HCT116 (cell line): ENCODE measurements at regions not wholly inside any gene's neighbourhood (a gene's known extent, or its start where the extent isn't known, plus 50 kb on each side); places are given as distances from the start of the nearest gene placed in this dataset.

ENCODE experiments used
- ATAC-seq: fragments of 200-7000 bp; cut with Tn5 transposase; 2 replicates; pipeline ENCODE4 v1.9.1; 2020; ENCODE audit warnings: mild to moderate bottlenecking, moderate library complexity
- BruUV-seq: library from RNA; stranded (reverse); fragments of 400-500 nt; replicated peaks from 2 replicates; lab custom pipeline; 2021; lab: Mats Ljungman, UMichigan
- CTCF ChIA-PET: fragments of 300-600 bp; sonication (Branson Sonifier 250); formaldehyde crosslinking; loops from one replicate; lab custom pipeline; 2021; ENCODE audit warnings: antibody characterized with exemption; lab: Charles Lee
- POLR2A ChIA-PET: fragments of 300-600, 350-600 bp; sonication (Branson Sonifier 250); formaldehyde crosslinking; loops from one replicate; lab custom pipeline; 2021; ENCODE audit warnings: antibody characterized with exemption; lab: Charles Lee
- RAD21 ChIA-PET, 2 experiments: fragments of 300-600 bp; sonication (Branson Sonifier 250); formaldehyde crosslinking; loops; one replicate each; lab custom pipeline; 2023; ENCODE audit warnings: low total read pairs in 2 of 2; ENCODE audit not compliant: uncharacterized antibody in 2 of 2, unreplicated experiment in 2 of 2, low non-redundant PET in 1 of 2; lab: Charles Lee
- DNase-seq: peaks from one replicate; pipeline ENCODE4 v3.0.0-alpha.2; 2010; ENCODE audit warnings: low read depth, low spot score
- H2AFZ ChIP-seq: fragments of 200-600 bp; shearing (Covaris generic), sonication (generic); 2 replicates; pipeline ENCODE4 v1.6.1; 2017; ENCODE audit warnings: low read depth, mixed run types, mixed read lengths, antibody characterized with exemption, low read length; ENCODE audit not compliant: poor library complexity, severe bottlenecking
- H3K27ac ChIP-seq: 2 replicates; pipeline ENCODE4 v1.5.1; 2012; ENCODE audit warnings: low read depth, low read length
- H3K27me3 ChIP-seq: fragments of 200-600 bp; sonication (generic); 2 replicates; pipeline ENCODE4 v1.6.1; 2016; ENCODE audit warnings: mixed run types, low read length, mixed read lengths; ENCODE audit not compliant: insufficient read depth
- H3K36me3 ChIP-seq, 2 experiments: fragments of 200-500 bp in 1 of 2; fragments of 200-600 bp in 1 of 2; sonication (Bioruptor generic) in 1 of 2; sonication (generic) in 1 of 2; 2 replicates each; pipeline versions ENCODE4 v1.5.1 to v1.6.1; 2014 to 2016; ENCODE audit warnings: low read length in 2 of 2, inconsistent platforms in 1 of 2, mixed read lengths in 1 of 2, mixed run types in 1 of 2; ENCODE audit not compliant: insufficient read depth in 2 of 2, control insufficient read depth in 1 of 2
- H3K4me1 ChIP-seq, 2 experiments: fragments of 200-600 bp in 1 of 2; sonication (generic) in 1 of 2; 2 replicates each; pipeline versions ENCODE4 v1.5.1 to v1.6.1; 2012 to 2017; ENCODE audit warnings: low read length in 2 of 2, inconsistent platforms in 1 of 2, mild to moderate bottlenecking in 1 of 2, mixed read lengths in 1 of 2, mixed run types in 1 of 2, moderate library complexity in 1 of 2; ENCODE audit not compliant: insufficient read depth in 2 of 2, control insufficient read depth in 1 of 2
- H3K4me2 ChIP-seq: fragments of 200-600 bp; sonication (generic); 2 replicates; pipeline ENCODE4 v1.6.1; 2017; ENCODE audit warnings: mixed run types, low read length, mixed read lengths
- H3K4me3 ChIP-seq, 2 experiments: fragments of 200-600 bp in 1 of 2; sonication (generic) in 1 of 2; replicated peaks in 1 of 2; 2 replicates each; pipeline ENCODE4 v1.5.1; 2011 to 2016; ENCODE audit warnings: low read length in 2 of 2, control low read depth in 1 of 2, low read depth in 1 of 2, mild to moderate bottlenecking in 1 of 2, mixed read lengths in 1 of 2, mixed run types in 1 of 2
- H3K79me2 ChIP-seq: fragments of 200-600 bp; sonication (generic); 2 replicates; pipeline ENCODE4 v1.6.1; 2017; ENCODE audit warnings: mild to moderate bottlenecking, mixed run types, low read length, moderate library complexity, mixed read lengths; ENCODE audit not compliant: insufficient read depth
- H3K9ac ChIP-seq: fragments of 200-600 bp; sonication (generic); 2 replicates; pipeline ENCODE4 v1.6.1; 2016; ENCODE audit warnings: low read length, mixed read lengths
- H3K9me2 ChIP-seq: fragments of 200-600 bp; sonication (generic), shearing (Covaris generic); 2 replicates; pipeline ENCODE4 v1.6.1; 2017; ENCODE audit warnings: mixed run types, mild to moderate bottlenecking, moderate library complexity; ENCODE audit not compliant: insufficient read depth
- H3K9me3 ChIP-seq, 2 experiments: fragments of 200-500 bp in 1 of 2; fragments of 200-600 bp in 1 of 2; sonication (Bioruptor generic) in 1 of 2; sonication (generic) in 1 of 2; 2 replicates each; pipeline ENCODE4 v1.6.1; 2014 to 2017; ENCODE audit warnings: low read length in 2 of 2, mixed read lengths in 2 of 2, inconsistent platforms in 1 of 2, low read depth in 1 of 2, mild to moderate bottlenecking in 1 of 2, mixed run types in 1 of 2, moderate library complexity in 1 of 2; ENCODE audit not compliant: control insufficient read depth in 1 of 2, insufficient read depth in 1 of 2
- H4K20me1 ChIP-seq: fragments of 200-600 bp; sonication (generic), shearing (Covaris generic); 2 replicates; pipeline ENCODE4 v1.6.1; 2017; ENCODE audit warnings: mixed run types, mild to moderate bottlenecking, moderate library complexity; ENCODE audit not compliant: insufficient read depth
- CBX3 ChIP-seq: IDR thresholded peaks from 2 replicates; pipeline ENCODE4 v1.6.1; 2012; ENCODE audit warnings: low read depth
- EGR1 ChIP-seq: IDR thresholded peaks from 2 replicates; pipeline ENCODE4 v1.6.1; 2012; ENCODE audit warnings: low read depth
- ELF1 ChIP-seq: IDR thresholded peaks from 2 replicates; pipeline ENCODE4 v1.6.1; 2012; ENCODE audit warnings: low read depth, borderline replicate concordance
- EZH2phosphoT487 ChIP-seq: fragments of 200-600 bp; IDR thresholded peaks from 2 replicates; pipeline ENCODE4 v1.6.1; 2018; ENCODE audit warnings: antibody characterized with exemption, borderline replicate concordance
- JUND ChIP-seq: IDR thresholded peaks from 2 replicates; pipeline ENCODE4 v1.6.1; 2012
- MAX ChIP-seq: IDR thresholded peaks from 2 replicates; pipeline ENCODE4 v1.6.1; 2012
- POLR2A ChIP-seq: IDR thresholded peaks from 2 replicates; pipeline ENCODE4 v1.7.0; 2011; ENCODE audit warnings: borderline replicate concordance; ENCODE audit not compliant: insufficient read depth, insufficient read length; ENCODE audit errors: extremely low read depth
- REST ChIP-seq: IDR thresholded peaks from 2 replicates; pipeline ENCODE4 v1.6.1; 2012; ENCODE audit warnings: low read depth
- SP1 ChIP-seq: IDR thresholded peaks from 2 replicates; pipeline ENCODE4 v1.6.1; 2012; ENCODE audit warnings: low read depth
- SRF ChIP-seq: IDR thresholded peaks from 2 replicates; pipeline ENCODE4 v1.6.1; 2012; ENCODE audit warnings: low read depth
- TCF7L2 ChIP-seq: IDR thresholded peaks from 2 replicates; pipeline ENCODE4 v1.7.0; 2011; ENCODE audit warnings: borderline replicate concordance, inconsistent platforms; ENCODE audit not compliant: insufficient read depth, insufficient read length; ENCODE audit errors: extremely low read depth
- YY1 ChIP-seq: IDR thresholded peaks from 2 replicates; pipeline ENCODE4 v1.6.1; 2011; ENCODE audit warnings: low read length, low read depth, moderate library complexity, mild to moderate bottlenecking; ENCODE audit not compliant: insufficient replicate concordance; ENCODE audit errors: extremely low read depth
- ZNF274 ChIP-seq: fragments of 200-500 bp; sonication (Bioruptor generic); IDR thresholded peaks from 2 replicates; pipeline ENCODE4 v1.6.1; 2014; ENCODE audit warnings: mild to moderate bottlenecking, low read depth, low read length, inconsistent platforms
- intact Hi-C: fragments of 100-400 bp; cut with micrococcal nuclease; formaldehyde crosslinking; loops from 2 replicates; pipeline ENCODE4 v1.10.0; 2022

GRCh38 chr2:217501887-217502286, 500.9 kb downstream of the TNS1 start:
- ATAC-seq = no peak
- POLR2A ChIA-PET = no interaction called here
- intact Hi-C loops = no loop called here
- Histone ChIP-seq H3K9ac (no peak overlapping the region), H3K4me3 (no peak overlapping the region), H4K20me1 (no peaks in the 10 kb centered on the region), H2AFZ (no peak overlapping the region), H3K79me2 (no peaks in the 10 kb centered on the region), H3K9me3 (no peaks in the 10 kb centered on the region), H3K9me2 (no peaks in the 10 kb centered on the region), H3K4me1 (no peaks in the 10 kb centered on the region), H3K27me3 (peaks cover 58% of the 10 kb centered on the region), H3K27ac (no peak overlapping the region), H3K36me3 (no peaks in the 10 kb centered on the region), H3K4me2 (no peak overlapping the region)
- TF ChIP-seq YY1 (no peak), REST (no peak), ELF1 (no peak), EZH2phosphoT487 (no peak), POLR2A (no peak), ZNF274 (no peak), CBX3 (no peak), EGR1 (no peak), SRF (no peak), SP1 (no peak), MAX (no peak), TCF7L2 (no peak), JUND (no peak)
- CTCF ChIA-PET = interaction anchor here (1.3 kb wide), 1 partner anchor 9 kb away, joined by 4 read pairs; no protein-coding TSS in a partner anchor
- no TSS peak for BruUV-seq
- no peak for DNase-seq
- RAD21 ChIA-PET = no interaction called here
